OCI-LY1 (cell line): ENCODE measurements at regions not wholly inside any gene's neighbourhood (a gene's known extent, or its start where the extent isn't known, plus 50 kb on each side); places are given as distances from the start of the nearest gene placed in this dataset.

Source experiments
- H2AFZ ChIP-seq: fragments of 200-600 bp; sonication (generic), shearing (Covaris generic); 2 replicates; pipeline ENCODE4 v1.6.0; 2014; ENCODE audit warnings: antibody characterized with exemption, mild to moderate bottlenecking, low read length
- H3F3A ChIP-seq: fragments of 200-600 bp; sonication (generic), shearing (Covaris generic); 2 replicates; pipeline ENCODE4 v1.6.0; 2014; ENCODE audit warnings: mild to moderate bottlenecking, antibody characterized with exemption, low read length, moderate library complexity; ENCODE audit not compliant: insufficient read depth
- H3K27ac ChIP-seq: fragments of 200-600 bp; sonication (generic); 2 replicates; pipeline ENCODE4 v1.5.1; 2014; ENCODE audit warnings: low read length, mixed run types, mild to moderate bottlenecking, low read depth; ENCODE audit not compliant: poor library complexity, severe bottlenecking
- H3K27me3 ChIP-seq: fragments of 200-600 bp; sonication (generic); 2 replicates; pipeline ENCODE4 v1.6.0; 2014; ENCODE audit warnings: antibody characterized with exemption, mild to moderate bottlenecking, low read length, moderate library complexity; ENCODE audit not compliant: insufficient read depth
- H3K36me3 ChIP-seq: fragments of 200-600 bp; sonication (generic); 2 replicates; pipeline ENCODE4 v1.6.1; 2014; ENCODE audit warnings: mild to moderate bottlenecking, antibody characterized with exemption, low read length, moderate library complexity, mixed read lengths; ENCODE audit not compliant: insufficient read depth
- H3K4me1 ChIP-seq: fragments of 200-600 bp; sonication (generic); 2 replicates; pipeline ENCODE4 v1.5.1; 2014; ENCODE audit warnings: mild to moderate bottlenecking, low read length, moderate library complexity; ENCODE audit not compliant: insufficient read depth, severe bottlenecking
- H3K4me2 ChIP-seq: fragments of 200-600 bp; sonication (generic), shearing (Covaris generic); 2 replicates; pipeline ENCODE4 v1.6.1; 2014; ENCODE audit warnings: low read length
- H3K4me3 ChIP-seq: fragments of 200-600 bp; sonication (generic); 2 replicates; pipeline ENCODE4 v1.5.1; 2014; ENCODE audit warnings: low read length, low read depth, mild to moderate bottlenecking, mixed read lengths; ENCODE audit not compliant: poor library complexity, severe bottlenecking
- H3K79me2 ChIP-seq: fragments of 200-600 bp; shearing (Covaris generic); 2 replicates; pipeline ENCODE4 v1.6.1; 2016; ENCODE audit warnings: mixed run types, low read length, mixed read lengths; ENCODE audit not compliant: insufficient read depth
- H3K9ac ChIP-seq: fragments of 200-600 bp; sonication (generic), shearing (Covaris generic); 2 replicates; pipeline ENCODE4 v1.6.1; 2014; ENCODE audit warnings: mild to moderate bottlenecking, low read length, mixed read lengths
- H3K9me2 ChIP-seq: fragments of 200-600 bp; sonication (generic), shearing (Covaris generic); 2 replicates; pipeline ENCODE4 v1.6.1; 2014; ENCODE audit warnings: low read depth, mild to moderate bottlenecking, low read length, mixed read lengths
- H3K9me3 ChIP-seq: fragments of 200-600 bp; shearing (Covaris generic); 2 replicates; pipeline ENCODE4 v1.6.1; 2014; ENCODE audit warnings: low read length, mixed read lengths
- H4K20me1 ChIP-seq: fragments of 200-600 bp; sonication (generic), shearing (Covaris generic); 2 replicates; pipeline ENCODE4 v1.6.0; 2016; ENCODE audit warnings: mild to moderate bottlenecking, low read length; ENCODE audit not compliant: insufficient read depth
- EZH2 ChIP-seq: fragments of 200-600 bp; sonication (generic), shearing (Covaris generic); IDR thresholded peaks from 2 replicates; pipeline ENCODE4 v1.8.0; 2017; ENCODE audit warnings: borderline replicate concordance, mixed run types, mild to moderate bottlenecking, antibody characterized with exemption, low read length, moderate library complexity, mixed read lengths
- TF ChIP-seq, protein P1 (sequence below): fragments of 200-600 bp; sonication (generic), shearing (Covaris generic); IDR thresholded peaks from 2 replicates; pipeline ENCODE4 v1.5.1; 2017; ENCODE audit warnings: mild to moderate bottlenecking, antibody characterized with exemption, low read length, moderate library complexity, mixed read lengths

- Histone ChIP-seq H3K9me3 (no peaks in the 10 kb centered on the region), H3K27ac (no peak overlapping the region), H2AFZ (no peak overlapping the region), H3F3A (no peaks in the 10 kb centered on the region), H3K36me3 (no peaks in the 10 kb centered on the region), H3K79me2 (no peaks in the 10 kb centered on the region), H3K4me3 (no peak overlapping the region), H3K9ac (no peak overlapping the region), H3K4me2 (no peak overlapping the region), H3K4me1 (no peaks in the 10 kb centered on the region), H3K9me2 (no peaks in the 10 kb centered on the region), H4K20me1 (no peaks in the 10 kb centered on the region), H3K27me3 (no peaks in the 10 kb centered on the region)
- no peak for TF ChIP-seq EZH2
- TF ChIP-seq, protein P1, sequence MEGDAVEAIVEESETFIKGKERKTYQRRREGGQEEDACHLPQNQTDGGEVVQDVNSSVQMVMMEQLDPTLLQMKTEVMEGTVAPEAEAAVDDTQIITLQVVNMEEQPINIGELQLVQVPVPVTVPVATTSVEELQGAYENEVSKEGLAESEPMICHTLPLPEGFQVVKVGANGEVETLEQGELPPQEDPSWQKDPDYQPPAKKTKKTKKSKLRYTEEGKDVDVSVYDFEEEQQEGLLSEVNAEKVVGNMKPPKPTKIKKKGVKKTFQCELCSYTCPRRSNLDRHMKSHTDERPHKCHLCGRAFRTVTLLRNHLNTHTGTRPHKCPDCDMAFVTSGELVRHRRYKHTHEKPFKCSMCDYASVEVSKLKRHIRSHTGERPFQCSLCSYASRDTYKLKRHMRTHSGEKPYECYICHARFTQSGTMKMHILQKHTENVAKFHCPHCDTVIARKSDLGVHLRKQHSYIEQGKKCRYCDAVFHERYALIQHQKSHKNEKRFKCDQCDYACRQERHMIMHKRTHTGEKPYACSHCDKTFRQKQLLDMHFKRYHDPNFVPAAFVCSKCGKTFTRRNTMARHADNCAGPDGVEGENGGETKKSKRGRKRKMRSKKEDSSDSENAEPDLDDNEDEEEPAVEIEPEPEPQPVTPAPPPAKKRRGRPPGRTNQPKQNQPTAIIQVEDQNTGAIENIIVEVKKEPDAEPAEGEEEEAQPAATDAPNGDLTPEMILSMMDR: no peak
Measured at GRCh38 chr21:19724081-19724480, 1274.1 kb upstream of the NCAM2 start.

DNA sequence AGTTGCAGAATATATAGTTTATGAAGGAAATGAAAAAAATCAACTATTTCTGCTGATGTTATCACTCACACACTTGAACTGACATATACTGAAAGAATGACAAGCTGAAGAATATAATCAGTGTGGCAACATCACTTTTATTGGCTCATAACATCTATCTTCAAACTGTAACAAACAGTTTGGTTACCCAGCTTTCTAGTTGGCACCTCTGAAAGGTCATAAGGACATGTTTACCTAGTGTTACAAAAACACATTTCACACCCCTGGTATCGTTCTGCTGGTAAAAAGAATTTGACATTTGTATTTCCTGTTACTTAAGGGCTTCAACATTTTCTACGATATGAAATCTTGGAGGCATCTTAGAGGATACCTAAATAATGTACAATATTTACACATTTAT is 1267.0 kb upstream of the NCAM2 start:
- no peak overlapping the region for H3K4me3 ChIP-seq
- H3K4me1 ChIP-seq: no peaks in the 10 kb centered on the region
- H3K27ac ChIP-seq: no peak overlapping the region
- no peak for TF ChIP-seq EZH2
- TF ChIP-seq, protein P1: no peak
- no peak overlapping the region for H3K4me2 ChIP-seq
- H3K9me2 ChIP-seq: no peaks in the 10 kb centered on the region
- no peaks in the 10 kb centered on the region for H3K79me2 ChIP-seq
- no peak overlapping the region for H2AFZ ChIP-seq
- H3F3A ChIP-seq: no peaks in the 10 kb centered on the region
- H3K36me3 ChIP-seq: no peaks in the 10 kb centered on the region
- H3K27me3 ChIP-seq: no peaks in the 10 kb centered on the region
- H3K9me3 ChIP-seq: no peaks in the 10 kb centered on the region
- H3K9ac ChIP-seq: no peak overlapping the region
- H4K20me1 ChIP-seq: no peaks in the 10 kb centered on the region

- Histone ChIP-seq H3K4me1 (no peaks in the 10 kb centered on the region), H3K27ac (no peak overlapping the region), H4K20me1 (no peaks in the 10 kb centered on the region), H3K79me2 (no peaks in the 10 kb centered on the region), H3K4me2 (no peak overlapping the region), H3K9me2 (no peaks in the 10 kb centered on the region), H3K9me3 (no peaks in the 10 kb centered on the region), H3K9ac (no peak overlapping the region), H2AFZ (no peak overlapping the region), H3K4me3 (no peak overlapping the region), H3F3A (no peaks in the 10 kb centered on the region), H3K36me3 (no peaks in the 10 kb centered on the region), H3K27me3 (no peaks in the 10 kb centered on the region)
- no peak for TF ChIP-seq EZH2
- TF ChIP-seq, protein P1: no peak
Measured at GRCh38 chr21:19759836-19760235, 1238.4 kb upstream of the NCAM2 start.
